GM21447 (cell line): ENCODE measurements at regions not wholly inside any gene's neighbourhood (a gene's known extent, or its start where the extent isn't known, plus 50 kb on each side); places are given as distances from the start of the nearest gene placed in this dataset.
"Not testable (repeated sequence)": the region's sequence is repeated elsewhere in the genome, so short reads cannot be mapped to it uniquely, and the experiment has no call there.

Experiments
- ATAC-seq: cut with Tn5 transposase; IDR thresholded peaks from one replicate; pipeline ENCODE4 v1.9.1; 2021; ENCODE audit not compliant: unreplicated experiment

GRCh38 chr6:28657769-28658465 lies 132.2 kb downstream of the GPX5 start:
- no peak for ATAC-seq

DNA sequence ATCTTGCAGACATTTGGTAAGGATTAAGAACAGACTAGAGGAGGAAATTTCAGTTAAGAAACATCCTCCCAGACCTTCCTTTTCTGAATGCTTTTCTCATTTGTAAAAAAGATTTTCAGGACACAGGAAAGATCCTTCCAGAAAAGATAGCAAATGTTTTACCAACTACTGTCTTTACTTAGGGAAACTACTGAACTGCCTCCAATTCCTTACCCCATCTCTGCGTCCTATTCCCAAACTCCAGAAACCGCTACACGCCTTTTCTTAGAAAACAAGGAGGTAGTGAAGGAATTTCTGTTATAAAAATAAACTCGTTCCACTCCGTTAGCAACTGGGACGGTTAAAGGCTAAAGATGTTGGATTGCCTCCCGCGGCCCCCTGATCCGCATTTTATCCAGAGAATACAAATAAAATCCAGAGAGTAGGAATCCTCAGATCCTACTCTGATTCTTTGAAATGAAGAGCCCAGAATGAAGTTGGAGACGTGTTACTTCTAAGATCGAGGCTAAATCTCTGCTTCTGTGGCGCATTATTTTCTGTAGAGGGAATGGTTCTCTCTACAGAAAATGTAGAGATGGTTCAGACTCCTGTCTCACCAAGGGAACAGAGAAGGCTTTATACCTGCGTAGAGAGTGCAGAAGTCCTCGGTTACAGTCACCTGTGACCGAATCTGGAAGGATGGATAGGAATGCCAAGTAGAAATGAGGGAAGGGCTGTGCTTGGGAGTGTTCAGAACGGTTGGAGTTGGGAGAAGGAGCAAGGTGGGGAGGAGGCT lies 133.0 kb downstream of the GPX5 start:
- ATAC-seq = no peak

- ATAC-seq = no peak
Measured at GRCh38 chr6:28659250-28659566, 133.5 kb downstream of the GPX5 start.

DNA sequence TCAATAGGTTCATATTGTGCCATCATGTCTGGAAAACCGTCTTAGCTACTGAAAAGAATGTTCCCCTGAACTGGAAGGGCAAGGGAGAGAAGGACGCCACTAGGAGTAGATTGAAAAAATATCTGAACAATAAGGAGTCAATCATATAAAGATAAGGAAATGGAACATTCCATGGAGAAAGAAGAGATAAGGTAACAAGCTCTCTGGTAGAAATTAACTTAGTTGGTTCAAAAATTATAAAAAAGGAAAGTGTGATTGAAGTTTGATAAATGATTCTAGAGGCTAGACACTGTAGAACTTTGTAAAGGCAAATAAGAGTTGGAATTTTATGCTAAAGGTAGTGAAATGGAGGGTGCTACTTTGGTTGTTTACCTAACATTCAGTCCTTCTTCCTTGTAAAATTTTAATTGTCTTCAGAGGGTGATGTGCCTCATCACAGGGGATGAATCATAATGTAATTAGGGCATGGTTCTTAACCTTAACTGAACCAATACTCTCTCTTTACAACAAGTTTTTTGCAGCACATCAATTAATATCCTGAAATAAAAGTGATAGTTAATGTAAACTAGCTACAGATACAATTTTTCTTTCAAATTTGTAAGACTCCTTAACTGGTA lies 135.5 kb downstream of the GPX5 start:
- no peak for ATAC-seq

- ATAC-seq = no peak
Measured at GRCh38 chr6:28664870-28665396, 139.3 kb downstream of the GPX5 start.

GRCh38 chr6:28673417-28673786 lies 147.7 kb downstream of the GPX5 start:
- ATAC-seq = no peak

- no peak for ATAC-seq
Measured at GRCh38 chr6:28673787-28674671, 148.3 kb downstream of the GPX5 start.

DNA sequence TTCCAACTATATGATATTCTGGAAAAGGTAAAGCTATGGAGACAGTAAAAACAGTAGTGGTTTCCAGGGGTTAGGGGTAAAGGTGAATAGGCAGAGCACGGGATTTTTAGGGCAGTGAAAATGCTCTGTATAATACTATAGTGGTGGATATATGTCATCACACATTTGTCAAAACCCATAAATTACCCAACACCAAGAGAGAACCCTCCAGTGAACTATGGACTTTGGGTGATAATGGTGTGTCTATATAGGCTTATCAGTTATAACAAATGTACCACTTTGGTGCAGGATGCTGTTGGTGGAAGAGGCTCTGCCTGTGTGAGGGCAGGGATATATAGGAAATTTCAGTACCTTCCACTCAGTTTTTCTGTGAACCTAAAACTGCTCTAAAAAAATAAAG lies 149.9 kb downstream of the GPX5 start:
- ATAC-seq = no peak

DNA sequence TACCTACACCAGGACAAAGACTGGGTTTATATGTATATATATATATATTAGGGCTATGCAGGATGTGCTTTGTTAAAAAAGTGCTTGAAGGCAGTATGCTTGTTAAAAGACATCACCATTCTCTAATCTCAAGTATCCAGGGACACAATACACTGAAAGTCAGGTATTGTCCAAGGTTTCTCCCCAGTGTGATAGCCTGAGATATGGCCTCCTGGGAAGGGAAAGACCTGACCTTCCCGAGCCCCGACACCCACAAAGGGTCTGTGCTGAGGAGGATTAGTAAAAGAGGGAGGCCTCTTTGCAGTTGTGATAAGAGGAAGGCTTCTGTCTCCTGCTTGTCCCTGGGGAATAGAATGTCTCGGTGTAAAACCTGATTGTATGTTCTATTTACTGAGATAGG lies 156.9 kb downstream of the GPX5 start:
- no peak for ATAC-seq

DNA sequence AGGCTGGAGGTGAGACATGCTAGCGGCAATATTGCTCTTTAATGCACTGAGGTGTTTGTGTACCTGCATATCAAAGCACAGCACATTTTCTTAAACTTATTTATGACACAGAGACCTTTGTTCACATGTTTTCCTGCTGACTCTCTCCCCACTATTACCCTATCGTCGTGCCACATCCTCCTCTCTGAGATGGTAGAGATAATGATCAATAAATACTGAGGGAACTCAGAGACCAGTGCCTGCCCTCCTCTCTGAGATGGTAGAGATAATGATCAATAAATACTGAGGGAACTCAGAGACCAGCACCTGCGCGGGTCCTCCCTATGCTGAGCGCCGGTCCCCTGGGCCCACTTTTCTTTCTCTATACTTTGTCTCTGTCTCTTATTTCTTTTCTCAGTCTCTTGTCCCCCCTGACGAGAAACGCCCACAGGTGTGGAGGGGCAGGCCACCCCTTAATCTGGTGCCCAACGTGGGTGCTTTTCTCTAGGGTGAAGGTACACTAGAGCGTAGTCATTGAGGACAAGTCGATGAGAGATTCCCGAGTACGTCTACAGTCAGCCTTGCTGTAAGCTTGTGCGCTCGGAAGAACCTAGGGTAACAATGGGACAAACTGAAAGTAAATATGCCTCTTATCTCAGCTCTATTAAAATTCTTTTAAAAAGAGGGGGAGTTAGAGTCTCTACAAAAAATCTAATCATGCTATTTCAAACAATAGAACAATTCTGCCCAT lies 157.4 kb downstream of the GPX5 start:
- not testable (repeated sequence) for ATAC-seq

- no peak for ATAC-seq
Measured at GRCh38 chr6:28683945-28684538, 158.4 kb downstream of the GPX5 start.

DNA sequence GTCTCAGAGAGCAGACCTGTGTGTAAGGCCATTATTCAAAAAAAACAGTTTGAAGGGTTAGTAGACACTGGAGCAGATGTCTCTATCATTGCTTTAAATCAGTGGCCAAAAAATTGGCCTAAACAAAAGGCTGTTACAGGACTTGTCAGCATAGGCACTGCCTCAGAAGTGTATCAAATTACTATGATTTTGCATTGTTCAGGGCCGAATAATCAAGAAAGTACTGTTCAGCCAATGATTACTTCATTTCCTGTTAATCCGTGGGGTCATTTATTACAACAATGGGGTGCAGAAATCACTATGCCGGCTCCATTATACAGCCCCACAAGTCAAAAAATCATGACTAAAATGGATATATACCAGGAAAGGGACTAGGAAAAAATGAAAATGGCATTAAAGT lies 160.3 kb downstream of the GPX5 start:
- ATAC-seq = not testable (repeated sequence)

GRCh38 chr6:28686446-28687027 lies 160.9 kb downstream of the GPX5 start:
- ATAC-seq = not testable (repeated sequence)

GRCh38 chr6:28687309-28687981 lies 161.8 kb downstream of the GPX5 start:
- ATAC-seq = not testable (repeated sequence)

GRCh38 chr6:28691991-28692390 lies 166.3 kb downstream of the GPX5 start:
- not testable (repeated sequence) for ATAC-seq

DNA sequence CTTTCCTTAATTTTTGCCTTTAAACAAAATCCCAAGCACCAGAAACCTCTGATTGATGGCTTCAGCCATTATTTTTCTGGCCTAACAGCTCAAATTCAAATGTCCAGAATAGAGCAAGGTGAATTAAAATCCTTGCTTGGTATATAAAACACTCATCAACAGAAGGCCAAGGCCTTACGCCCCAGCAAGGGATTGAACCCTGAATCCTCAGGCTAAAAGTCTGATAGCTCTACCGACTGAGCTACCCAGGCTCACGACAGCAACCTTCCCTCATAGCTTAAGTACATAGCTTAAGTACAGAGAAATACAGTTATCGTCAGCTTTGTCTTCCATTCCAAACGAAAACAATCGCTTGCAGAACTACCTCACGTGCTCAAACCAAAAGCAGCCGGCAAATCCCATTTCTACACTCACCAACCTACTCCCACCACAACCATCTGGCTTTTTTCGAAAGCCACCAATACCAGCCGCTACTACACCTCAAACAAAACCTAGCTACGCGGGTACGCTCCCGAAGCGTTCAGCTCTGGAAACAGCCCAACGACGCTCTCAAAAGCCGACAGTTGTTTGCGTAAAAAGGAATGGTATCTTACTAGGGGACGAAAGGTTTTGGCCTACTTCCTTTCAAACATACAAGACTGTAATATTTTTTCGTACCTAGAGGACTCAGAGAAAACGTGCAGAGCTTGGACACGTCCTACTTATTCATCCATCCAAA lies 167.5 kb downstream of the GPX5 start:
- ATAC-seq = no peak

DNA sequence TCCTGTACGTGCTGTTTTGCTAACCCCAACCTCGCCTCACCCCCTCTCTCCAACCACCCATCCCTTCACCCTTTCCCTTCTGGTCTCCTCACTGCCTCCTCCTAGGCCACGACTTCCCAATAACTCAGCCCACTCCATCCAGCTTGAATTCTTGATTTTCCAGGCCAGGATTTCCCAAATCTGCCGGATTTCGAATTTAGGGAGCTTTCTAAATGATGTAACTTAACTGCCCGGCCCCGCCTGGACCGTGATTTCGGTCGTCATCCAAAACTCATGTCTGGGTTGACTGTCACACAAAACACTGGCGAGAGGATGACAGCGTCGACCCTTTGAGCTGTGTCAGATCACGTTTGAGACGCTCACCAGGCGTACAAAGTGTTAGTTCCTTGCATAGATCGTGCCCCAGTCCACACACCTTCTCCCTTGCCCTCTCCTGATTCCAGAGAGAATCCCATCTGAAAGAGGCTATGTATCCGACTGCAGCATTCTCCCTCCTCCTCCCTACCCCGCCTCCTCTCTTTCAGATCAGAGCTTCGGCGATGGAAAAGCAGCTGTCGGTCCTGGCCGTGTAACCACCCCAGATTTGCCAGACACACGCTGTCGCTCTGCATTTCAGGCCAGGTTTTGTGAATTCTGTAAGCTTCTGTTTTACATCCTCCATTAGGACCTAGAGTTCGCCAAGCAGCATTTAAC lies 168.2 kb downstream of the GPX5 start:
- ATAC-seq = no peak

GRCh38 chr6:28695715-28696114 lies 170.0 kb downstream of the GPX5 start:
- no peak for ATAC-seq
